Kidney (tissue), 13 donors: ENCODE measurements at regions not wholly inside any gene's neighbourhood (a gene's known extent, or its start where the extent isn't known, plus 50 kb on each side); places are given as distances from the start of the nearest gene placed in this dataset.

Source experiments
- DNase-seq, 5 donors: peaks; one replicate each; pipeline ENCODE4 v3.0.0-alpha.2; 2013 to 2020
- FAIRE-seq: peaks from 2 replicates; lab custom pipeline; 2012; peaks lifted over from hg19 to GRCh38; lab: Jason Lieb, UNC
- H3K27ac ChIP-seq, 2 donors: one replicate each; pipeline ENCODE4 v1.7.0; 2013; ENCODE audit warnings: low read depth in 2 of 2, low read length in 2 of 2, inconsistent platforms in 1 of 2
- H3K27me3 ChIP-seq: one replicate; pipeline ENCODE4 v1.7.1; 2013; ENCODE audit warnings: low read length, inconsistent platforms; ENCODE audit not compliant: control insufficient read depth, insufficient read depth
- H3K36me3 ChIP-seq, 3 donors: one replicate each; pipeline versions ENCODE4 v1.7.0 to v1.7.1; 2013; ENCODE audit warnings: low read length in 3 of 3, control low read depth in 1 of 3, inconsistent platforms in 1 of 3; ENCODE audit not compliant: insufficient read depth in 3 of 3, control insufficient read depth in 2 of 3
- H3K4me1 ChIP-seq, 3 donors: one replicate each; pipeline versions ENCODE4 v1.7.0 to v1.7.1; 2013; ENCODE audit warnings: low read length in 3 of 3, inconsistent platforms in 1 of 3, low read depth in 1 of 3; ENCODE audit not compliant: control insufficient read depth in 2 of 3, insufficient read depth in 2 of 3
- H3K4me3 ChIP-seq, 3 donors: one replicate each; pipeline versions ENCODE4 v1.7.0 to v1.8.1; 2013; ENCODE audit warnings: low read length in 3 of 3, control low read depth in 1 of 3, inconsistent platforms in 1 of 3
- H3K9ac ChIP-seq, 3 donors: one replicate each; pipeline versions ENCODE4 v1.7.0 to v1.7.1; 2013; ENCODE audit warnings: low read length in 3 of 3, control low read depth in 1 of 3, inconsistent platforms in 1 of 3
- H3K9me3 ChIP-seq, 3 donors: one replicate each; pipeline versions ENCODE4 v1.7.0 to v1.7.1; 2013; ENCODE audit warnings: low read length in 3 of 3, control low read depth in 1 of 3, inconsistent platforms in 1 of 3; ENCODE audit not compliant: control insufficient read depth in 2 of 3, insufficient read depth in 1 of 3
- intact Hi-C: fragments of 100-400 bp; cut with DNase I; formaldehyde crosslinking; loops from one replicate; pipeline ENCODE4 v1.11.1; 2022
- TF ChIP-seq, protein P1 (sequence below): IDR thresholded peaks from 3 replicates; pipeline ENCODE4 v1.5.1; 2012; ENCODE audit warnings: mild to moderate bottlenecking, moderate library complexity, borderline replicate concordance; ENCODE audit not compliant: insufficient read depth; ENCODE audit errors: extremely low read depth
- donor health status: control.
- donor health status: control.
- donor health status: control.
- donor health status: control.
- donor health status: control.
- donor health status: DM: yes; HTN: yes; CAD: no.
- donor health status: Normal renal cell carcinoma (clear cell type).

DNA sequence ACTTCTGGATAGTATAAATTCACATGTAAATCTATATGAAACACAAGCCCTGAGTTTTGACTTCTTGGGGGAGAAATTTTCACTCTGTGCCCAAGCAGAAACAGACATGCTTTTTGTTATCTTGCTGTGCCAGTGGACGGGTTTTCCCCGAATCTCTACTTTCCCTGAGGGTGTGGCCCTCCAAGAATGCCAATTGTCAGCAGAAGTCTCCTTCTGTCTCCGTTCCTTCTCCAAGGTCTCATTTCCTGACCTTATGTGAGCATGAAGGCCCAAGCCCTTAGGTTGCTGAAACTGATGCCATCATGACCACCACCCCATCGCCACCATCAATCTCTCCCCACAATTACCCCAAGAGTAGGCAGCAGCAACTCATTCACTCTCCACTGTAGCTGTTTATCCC is 253.8 kb downstream of the XXYLT1 start:
- H3K9me3 ChIP-seq: peaks cover 0 to 3% (median 0%) of the 10 kb centered on the region in 3 donors
- H3K27me3 ChIP-seq: no peaks in the 10 kb centered on the region
- TF ChIP-seq, protein P1, sequence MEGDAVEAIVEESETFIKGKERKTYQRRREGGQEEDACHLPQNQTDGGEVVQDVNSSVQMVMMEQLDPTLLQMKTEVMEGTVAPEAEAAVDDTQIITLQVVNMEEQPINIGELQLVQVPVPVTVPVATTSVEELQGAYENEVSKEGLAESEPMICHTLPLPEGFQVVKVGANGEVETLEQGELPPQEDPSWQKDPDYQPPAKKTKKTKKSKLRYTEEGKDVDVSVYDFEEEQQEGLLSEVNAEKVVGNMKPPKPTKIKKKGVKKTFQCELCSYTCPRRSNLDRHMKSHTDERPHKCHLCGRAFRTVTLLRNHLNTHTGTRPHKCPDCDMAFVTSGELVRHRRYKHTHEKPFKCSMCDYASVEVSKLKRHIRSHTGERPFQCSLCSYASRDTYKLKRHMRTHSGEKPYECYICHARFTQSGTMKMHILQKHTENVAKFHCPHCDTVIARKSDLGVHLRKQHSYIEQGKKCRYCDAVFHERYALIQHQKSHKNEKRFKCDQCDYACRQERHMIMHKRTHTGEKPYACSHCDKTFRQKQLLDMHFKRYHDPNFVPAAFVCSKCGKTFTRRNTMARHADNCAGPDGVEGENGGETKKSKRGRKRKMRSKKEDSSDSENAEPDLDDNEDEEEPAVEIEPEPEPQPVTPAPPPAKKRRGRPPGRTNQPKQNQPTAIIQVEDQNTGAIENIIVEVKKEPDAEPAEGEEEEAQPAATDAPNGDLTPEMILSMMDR: no peak
- H3K4me1 ChIP-seq: no peaks in the 10 kb centered on the region
- H3K9ac ChIP-seq: no peak overlapping the region
- no peak for FAIRE-seq
- no peak for DNase-seq
- H3K36me3 ChIP-seq: no peaks in the 10 kb centered on the region
- H3K27ac ChIP-seq: no peak overlapping the region
- intact Hi-C loops: no loop called here
- H3K4me3 ChIP-seq: no peak overlapping the region
